Bronchial epithelial cell (primary cell): ENCODE measurements at regions not wholly inside any gene's neighbourhood (a gene's known extent, or its start where the extent isn't known, plus 50 kb on each side); places are given as distances from the start of the nearest gene placed in this dataset.

Experiments
- DNase-seq: peaks from one replicate; pipeline ENCODE4 v3.0.0-alpha.2; 2010; ENCODE audit warnings: low read depth
- FAIRE-seq: peaks from 2 replicates; lab custom pipeline; 2011; peaks lifted over from hg19 to GRCh38; lab: Jason Lieb, UNC
- H3K27me3 ChIP-seq: 2 replicates; pipeline ENCODE4 v1.5.1; 2011; ENCODE audit warnings: low read length; ENCODE audit not compliant: control insufficient read depth, insufficient read depth
- H3K36me3 ChIP-seq: 2 replicates; pipeline ENCODE4 v1.5.1; 2011; ENCODE audit warnings: low read length; ENCODE audit not compliant: control insufficient read depth, insufficient read depth
- H3K4me3 ChIP-seq: 2 replicates; pipeline ENCODE4 v1.5.1; 2011; ENCODE audit warnings: mild to moderate bottlenecking, low read depth, low read length, control low read depth
- TF ChIP-seq, protein P1 (sequence below): IDR thresholded peaks from 2 replicates; pipeline ENCODE4 v1.5.1; 2011; ENCODE audit warnings: mild to moderate bottlenecking, moderate library complexity, low read length, control low read depth, inconsistent platforms; ENCODE audit not compliant: insufficient read depth, severe bottlenecking

DNA sequence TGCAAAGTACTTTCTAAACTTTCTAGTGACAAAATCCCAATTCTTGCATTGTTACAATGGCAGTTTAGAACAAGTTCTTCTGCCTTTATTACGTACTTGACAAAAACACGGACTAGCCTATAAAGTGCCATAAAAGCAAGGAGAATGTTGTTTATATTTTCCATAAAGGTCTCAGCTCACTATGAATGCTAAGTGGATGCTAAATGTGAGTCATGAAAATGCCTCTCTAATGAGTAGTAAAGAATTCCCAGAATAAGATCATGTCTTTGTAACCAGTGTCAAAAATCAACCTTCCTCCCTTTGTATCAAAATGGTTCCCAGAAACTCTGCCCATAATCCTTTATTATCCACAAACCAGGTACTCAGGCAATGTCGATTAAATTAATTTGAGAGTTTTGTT is 539.8 kb upstream of the SLIT2 start:
- TF ChIP-seq, protein P1, sequence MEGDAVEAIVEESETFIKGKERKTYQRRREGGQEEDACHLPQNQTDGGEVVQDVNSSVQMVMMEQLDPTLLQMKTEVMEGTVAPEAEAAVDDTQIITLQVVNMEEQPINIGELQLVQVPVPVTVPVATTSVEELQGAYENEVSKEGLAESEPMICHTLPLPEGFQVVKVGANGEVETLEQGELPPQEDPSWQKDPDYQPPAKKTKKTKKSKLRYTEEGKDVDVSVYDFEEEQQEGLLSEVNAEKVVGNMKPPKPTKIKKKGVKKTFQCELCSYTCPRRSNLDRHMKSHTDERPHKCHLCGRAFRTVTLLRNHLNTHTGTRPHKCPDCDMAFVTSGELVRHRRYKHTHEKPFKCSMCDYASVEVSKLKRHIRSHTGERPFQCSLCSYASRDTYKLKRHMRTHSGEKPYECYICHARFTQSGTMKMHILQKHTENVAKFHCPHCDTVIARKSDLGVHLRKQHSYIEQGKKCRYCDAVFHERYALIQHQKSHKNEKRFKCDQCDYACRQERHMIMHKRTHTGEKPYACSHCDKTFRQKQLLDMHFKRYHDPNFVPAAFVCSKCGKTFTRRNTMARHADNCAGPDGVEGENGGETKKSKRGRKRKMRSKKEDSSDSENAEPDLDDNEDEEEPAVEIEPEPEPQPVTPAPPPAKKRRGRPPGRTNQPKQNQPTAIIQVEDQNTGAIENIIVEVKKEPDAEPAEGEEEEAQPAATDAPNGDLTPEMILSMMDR, result no peak
- no peak for FAIRE-seq
- no peak overlapping the region for H3K4me3 ChIP-seq
- peak; percentile 71 for DNase-seq
- H3K36me3 ChIP-seq, result no peaks in the 10 kb centered on the region
- no peaks in the 10 kb centered on the region for H3K27me3 ChIP-seq

- Histone ChIP-seq H3K27me3 (no peaks in the 10 kb centered on the region), H3K36me3 (no peaks in the 10 kb centered on the region), H3K4me3 (no peak overlapping the region)
- DNase-seq (no peak), FAIRE-seq (no peak)
- TF ChIP-seq, protein P1, result no peak
These were observed 543.8 kb upstream of the SLIT2 start for GRCh38 chr4:19707876-19708275.

GRCh38 chr4:19703391-19703790 is 548.3 kb upstream of the SLIT2 start:
- TF ChIP-seq, protein P1, result no peak
- H3K27me3 ChIP-seq, result no peaks in the 10 kb centered on the region
- no peak for FAIRE-seq
- peak; percentile 68 for DNase-seq
- no peaks in the 10 kb centered on the region for H3K36me3 ChIP-seq
- H3K4me3 ChIP-seq, result no peak overlapping the region

GRCh38 chr4:19700992-19701391 is 550.7 kb upstream of the SLIT2 start:
- H3K36me3 ChIP-seq, result no peaks in the 10 kb centered on the region
- no peaks in the 10 kb centered on the region for H3K27me3 ChIP-seq
- TF ChIP-seq, protein P1, result no peak
- H3K4me3 ChIP-seq, result no peak overlapping the region
- DNase-seq, result peak; percentile 68
- FAIRE-seq, result no peak

GRCh38 chr4:19698961-19699360 is 552.7 kb upstream of the SLIT2 start:
- no peaks in the 10 kb centered on the region for H3K36me3 ChIP-seq
- DNase-seq (no peak), FAIRE-seq (no peak)
- TF ChIP-seq, protein P1, result no peak
- H3K27me3 ChIP-seq, result no peaks in the 10 kb centered on the region
- H3K4me3 ChIP-seq, result no peak overlapping the region

GRCh38 chr4:19694812-19695211 is 556.9 kb upstream of the SLIT2 start:
- Histone ChIP-seq H3K4me3 (no peak overlapping the region), H3K27me3 (no peaks in the 10 kb centered on the region), H3K36me3 (no peaks in the 10 kb centered on the region)
- TF ChIP-seq, protein P1, result no peak
- FAIRE-seq, result no peak
- DNase-seq, result no peak
